ENCODE measurements at regions not wholly inside any gene's neighbourhood (a gene's known extent, or its start where the extent isn't known, plus 50 kb on each side); places are given as distances from the start of the nearest gene placed in this dataset.

DNA sequence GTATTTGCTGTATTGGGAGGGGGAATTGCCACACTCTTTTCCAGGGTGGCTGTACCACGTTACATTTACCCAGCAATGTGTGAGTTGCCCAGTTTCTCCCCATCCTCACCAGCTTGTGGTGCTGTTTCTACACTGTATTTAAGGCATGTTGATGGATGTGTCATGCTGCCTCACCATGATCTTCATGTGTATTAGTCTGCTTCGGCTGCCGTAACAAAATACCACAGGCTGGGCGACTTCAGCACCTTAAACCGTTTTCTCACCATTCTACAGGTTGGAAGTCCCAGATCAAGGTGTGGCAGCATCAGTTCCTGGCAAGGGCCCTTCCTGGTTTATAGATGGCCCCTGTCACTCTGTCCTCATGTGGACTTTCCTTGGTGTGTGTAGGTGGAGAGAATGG lies 169.7 kb downstream of the IGLL1 start:
- DNase-seq (ENCODE audit: low spot score) = no peak

DNA sequence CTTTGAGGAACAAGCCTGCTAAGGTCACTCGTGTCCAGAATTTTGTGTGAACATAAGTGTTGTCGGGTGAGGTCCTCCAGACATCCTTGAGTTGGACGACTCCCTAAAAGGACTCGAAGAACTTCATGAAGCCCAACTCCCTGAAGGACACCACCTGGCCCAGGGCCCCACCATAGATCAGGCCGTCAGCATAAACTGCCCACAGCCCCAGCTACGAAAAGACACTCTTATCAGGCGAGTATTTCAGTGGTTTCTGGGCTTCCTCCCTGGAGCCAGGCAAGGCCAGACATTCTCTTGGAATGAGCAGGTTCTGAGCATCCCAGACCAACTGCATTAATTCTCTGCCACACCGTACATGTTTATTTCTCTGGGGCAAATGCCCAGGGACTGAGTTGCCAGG lies 170.1 kb downstream of the IGLL1 start:
- DNase-seq (ENCODE audit: low spot score) = no peak

- no peak for DNase-seq (ENCODE audit: low spot score)
Measured at GRCh38 chr22:23408321-23408720, 171.8 kb downstream of the IGLL1 start.

DNA sequence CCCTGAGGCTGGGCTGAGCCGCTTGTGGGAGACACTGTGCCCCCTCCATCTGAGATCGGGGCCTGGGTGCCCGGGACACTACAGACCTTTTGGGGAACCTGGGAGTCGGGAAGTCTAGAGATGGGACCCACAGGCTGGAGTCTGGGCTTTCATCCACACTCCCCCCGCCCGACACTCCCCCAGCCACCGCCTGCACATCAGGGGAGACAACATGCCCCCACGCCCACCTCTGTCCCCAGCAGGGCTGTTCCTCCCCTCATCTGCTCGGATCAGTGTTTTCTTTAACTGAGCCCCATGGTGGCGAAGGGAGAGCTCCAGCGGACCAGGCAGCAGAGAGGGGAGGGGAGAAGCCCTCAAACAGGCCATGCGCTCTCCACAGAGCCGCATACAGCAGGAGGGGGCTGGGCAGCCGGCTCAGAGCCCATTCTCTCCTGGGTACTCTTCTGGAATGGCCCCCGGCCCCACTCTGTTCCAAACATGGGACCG lies 174.7 kb downstream of the IGLL1 start:
- no peak for DNase-seq (ENCODE audit: low spot score)

GRCh38 chr22:23404689-23405365 lies 175.3 kb downstream of the IGLL1 start:
- DNase-seq (ENCODE audit: low spot score) = no peak

DNA sequence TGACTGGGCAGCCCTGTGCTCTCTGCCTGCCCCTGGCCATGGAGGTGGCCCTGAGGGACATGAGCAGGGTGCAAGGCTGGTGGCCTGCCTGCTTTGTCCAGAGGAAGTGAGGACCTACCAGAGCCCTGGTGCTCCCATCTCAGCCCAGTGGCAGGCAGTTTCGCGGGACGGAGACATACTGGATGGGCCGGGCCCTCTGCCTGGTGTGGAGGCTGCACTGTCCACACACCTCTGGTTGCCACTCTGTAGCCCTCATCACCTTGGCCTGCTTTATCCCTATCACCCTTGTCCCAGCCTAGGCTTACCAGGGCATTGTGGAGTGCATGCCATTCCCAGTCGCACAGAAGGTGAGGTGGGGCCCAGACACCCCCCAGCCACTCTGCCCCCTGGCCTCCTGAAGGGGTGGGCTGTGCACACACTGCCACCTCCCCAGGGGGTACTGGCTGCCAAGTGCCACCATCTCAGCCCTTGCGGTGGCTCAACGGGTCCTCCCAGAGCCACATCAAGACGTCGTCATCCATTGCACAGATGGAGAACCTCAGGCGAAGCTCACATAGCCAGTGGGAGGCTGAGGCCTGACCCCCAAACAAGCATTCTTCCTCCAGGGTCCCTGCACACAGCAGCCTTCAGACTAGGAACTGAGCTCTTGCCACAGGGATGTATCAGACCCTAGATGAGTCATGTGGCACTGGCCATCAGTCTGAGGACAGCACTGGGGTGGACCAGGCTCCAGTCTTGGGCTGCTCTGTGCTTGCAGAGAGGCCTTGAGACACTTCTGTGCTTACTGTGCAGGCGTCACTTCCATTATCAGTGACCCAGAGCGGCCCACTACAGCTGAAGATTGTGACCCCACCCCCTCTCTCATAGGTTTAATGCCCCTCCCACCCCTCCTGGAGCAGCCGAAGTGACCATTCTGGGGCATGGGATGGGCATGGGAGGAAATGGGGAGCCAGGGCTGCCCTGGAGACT lies 176.1 kb downstream of the IGLL1 start:
- DNase-seq (ENCODE audit: low spot score) = no peak

DNA sequence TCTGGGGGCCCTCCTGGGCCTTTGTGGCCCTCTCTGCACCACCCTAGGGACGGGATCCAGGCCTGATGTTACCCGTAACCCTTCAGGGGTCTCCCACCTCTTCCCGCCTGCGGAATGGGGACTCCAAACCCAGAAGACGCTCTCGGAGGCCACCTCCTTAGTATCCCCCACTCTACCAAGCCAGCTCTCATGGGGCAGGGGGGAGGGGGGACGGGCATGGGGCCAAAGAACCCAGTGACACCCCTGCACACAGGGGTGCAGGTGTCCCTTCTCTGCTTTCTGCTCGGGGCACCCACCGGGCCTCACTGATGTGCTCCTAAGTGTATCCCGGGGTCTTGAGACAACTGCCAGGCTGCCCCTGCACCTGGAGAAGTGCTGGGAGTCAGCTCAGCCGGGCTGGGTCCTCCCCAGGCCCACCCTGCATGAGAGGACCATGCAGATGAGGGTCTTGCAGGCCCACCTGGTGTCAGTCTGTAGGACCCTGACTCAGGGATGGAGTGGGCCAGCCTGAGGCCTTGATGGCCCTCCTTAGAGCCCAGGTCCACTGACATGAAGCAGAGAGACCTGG lies 176.9 kb downstream of the IGLL1 start:
- no peak for DNase-seq (ENCODE audit: low spot score)

DNA sequence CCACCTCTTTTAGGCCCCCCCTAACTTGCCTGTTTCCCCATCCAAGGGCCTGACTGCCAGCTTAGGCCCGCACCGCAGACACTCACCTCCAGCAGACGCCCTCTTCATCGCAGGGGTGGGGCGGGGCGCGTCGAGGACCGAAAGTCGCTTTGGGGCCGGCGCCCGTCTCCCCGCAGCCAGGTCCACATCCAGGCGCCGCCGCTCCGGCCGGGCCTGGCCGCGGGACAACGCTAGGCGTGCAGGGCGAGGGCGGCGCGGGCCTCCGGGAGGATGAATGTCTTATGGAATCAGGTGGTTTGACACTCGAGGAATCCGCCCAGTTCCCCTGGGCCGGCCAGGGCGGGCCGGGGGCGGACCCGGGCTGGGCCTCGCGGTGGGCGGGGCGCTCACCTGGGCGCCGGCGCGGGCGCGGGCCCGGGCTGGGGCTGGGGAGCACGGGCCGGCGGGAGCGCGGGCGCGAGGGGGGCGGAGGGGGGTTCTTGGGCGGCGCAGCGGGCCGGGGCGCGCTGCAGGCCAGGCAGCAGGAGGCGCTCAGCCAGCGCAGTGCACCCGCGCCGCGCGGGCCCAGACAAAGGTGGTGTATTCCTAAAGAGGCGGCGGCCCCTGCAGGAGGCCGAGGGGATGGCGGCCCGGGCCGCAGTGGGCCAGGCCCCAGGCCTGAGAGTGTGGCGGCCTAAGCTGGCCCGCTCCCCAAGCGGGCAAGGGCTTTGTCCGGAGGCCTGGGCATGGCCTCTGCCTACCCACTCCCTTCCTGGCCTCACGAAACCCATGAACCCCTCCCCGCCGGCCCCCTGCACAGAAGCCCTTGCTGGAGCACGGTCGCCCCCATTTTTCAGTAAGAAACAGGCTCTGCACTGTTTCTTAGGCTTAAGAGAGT lies 177.6 kb downstream of the IGLL1 start:
- peak; percentile 62 for DNase-seq (ENCODE audit: low spot score)

DNA sequence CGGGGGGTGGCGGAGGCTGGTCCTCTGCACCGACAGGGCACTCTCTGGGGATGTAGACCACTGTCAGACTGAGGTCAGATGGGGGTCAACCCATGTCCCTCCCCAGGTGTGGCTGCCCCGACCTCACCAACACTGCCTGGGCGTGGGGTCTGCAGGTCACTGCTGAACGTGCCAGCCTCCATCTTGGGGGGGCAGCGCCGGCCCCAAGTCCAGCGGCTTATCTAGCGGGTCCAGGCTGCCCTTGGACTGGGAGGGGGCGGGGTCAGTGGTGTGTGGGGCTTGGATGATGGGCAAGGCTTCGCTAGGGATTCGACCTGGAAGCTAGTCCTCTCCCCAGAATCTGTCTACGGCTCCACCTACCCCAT lies 178.2 kb downstream of the IGLL1 start:
- no peak for DNase-seq (ENCODE audit: low spot score)

DNA sequence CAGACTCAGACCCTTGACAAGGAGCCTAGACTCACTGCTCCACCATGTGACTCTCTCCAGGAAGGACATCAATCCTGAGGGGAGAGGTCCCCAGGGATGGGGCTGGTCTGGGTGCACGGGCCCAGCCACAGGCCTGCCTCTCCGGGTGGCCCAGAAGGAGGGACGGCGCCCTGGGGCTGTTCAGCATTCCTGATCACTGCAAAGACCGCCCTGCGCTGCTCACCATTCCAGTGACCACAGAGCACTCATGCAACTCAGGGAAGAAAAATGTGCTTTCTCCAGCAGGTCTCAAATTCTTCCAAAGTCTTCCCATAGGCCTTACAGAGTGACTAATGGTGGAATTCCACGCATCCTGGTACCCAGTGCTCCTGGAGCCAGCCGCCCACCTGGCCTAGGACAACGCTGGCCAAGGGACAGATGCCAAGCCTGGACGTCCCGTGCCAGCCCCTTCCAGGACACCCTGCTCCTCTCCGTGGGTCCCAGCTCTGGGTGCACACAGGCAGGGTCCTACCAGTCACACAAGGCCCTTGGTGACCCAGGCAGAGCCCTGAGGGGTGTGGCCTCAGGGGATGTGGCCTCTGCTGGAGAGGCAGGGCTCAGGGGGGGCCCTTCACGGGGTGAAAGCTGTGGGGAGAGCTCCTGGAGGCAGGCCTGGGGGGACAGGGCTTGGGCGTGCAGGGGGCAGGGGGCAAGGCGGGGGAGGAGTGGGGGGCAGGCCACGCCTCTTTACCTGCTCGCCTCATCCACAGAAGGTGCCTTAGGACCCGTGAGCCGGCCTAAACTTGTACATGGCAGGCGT lies 178.8 kb downstream of the IGLL1 start:
- DNase-seq (ENCODE audit: low spot score) = no peak

- no peak for DNase-seq (ENCODE audit: low spot score)
Measured at GRCh38 chr22:23400286-23400981, 179.7 kb downstream of the IGLL1 start.

- no peak for DNase-seq (ENCODE audit: low spot score)
Measured at GRCh38 chr22:23399367-23400285, 180.5 kb downstream of the IGLL1 start.

DNA sequence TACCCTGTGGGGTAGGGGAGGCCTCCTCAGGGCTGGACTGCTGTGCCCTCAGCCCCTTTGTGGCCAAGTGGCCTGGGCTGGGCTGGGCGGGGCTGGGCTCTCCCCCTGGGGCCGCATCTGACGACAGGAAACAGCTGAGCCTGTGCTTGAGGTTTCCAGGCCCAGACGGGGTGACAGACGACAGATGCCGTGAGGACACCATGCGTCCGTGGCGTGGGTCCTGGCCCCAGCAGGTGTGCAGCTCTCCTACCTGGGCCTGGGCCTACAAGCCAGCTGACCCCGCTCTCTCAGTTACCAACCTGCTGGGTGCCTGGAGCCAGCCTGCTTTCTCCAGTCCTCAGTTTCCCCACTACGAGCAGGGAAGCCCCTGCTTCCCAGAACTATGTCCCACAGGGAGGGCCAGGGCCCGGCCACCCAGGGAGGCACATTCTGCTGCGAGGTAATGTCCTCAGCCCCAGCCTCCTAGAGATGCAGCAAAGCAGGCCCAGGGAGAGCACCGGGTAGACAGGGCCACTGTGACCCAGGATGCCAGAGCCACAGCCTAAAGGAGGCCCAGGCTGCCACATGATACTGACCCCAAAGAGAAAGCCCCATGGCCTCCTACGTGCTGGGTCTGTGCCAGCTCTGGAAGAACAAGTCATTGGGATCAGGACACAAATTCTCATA lies 181.3 kb downstream of the IGLL1 start:
- DNase-seq (ENCODE audit: low spot score) = no peak

GRCh38 chr22:23397613-23398567 lies 182.2 kb downstream of the IGLL1 start:
- DNase-seq (ENCODE audit: low spot score) = no peak

GRCh38 chr22:23397008-23397612 lies 183.0 kb downstream of the IGLL1 start:
- DNase-seq (ENCODE audit: low spot score) = no peak

GRCh38 chr22:23396362-23397007 lies 183.6 kb downstream of the IGLL1 start:
- no peak for DNase-seq (ENCODE audit: low spot score)

Measured in Ammon's horn (tissue), 1 donor.